ENCODE measurements at regions not wholly inside any gene's neighbourhood (a gene's known extent, or its start where the extent isn't known, plus 50 kb on each side); places are given as distances from the start of the nearest gene placed in this dataset.

GRCh38 chr2:122575076-122575475 lies 819.6 kb downstream of the TSN start:
- no peaks in the 10 kb centered on the region for H3K4me1 Mint-ChIP-seq (ENCODE audit: insufficient read depth, unreplicated experiment)
- BruUV-seq (replicated peaks) = no TSS peak
- H3K27ac Mint-ChIP-seq (ENCODE audit: low read depth, unreplicated experiment) = no peak overlapping the region
- CTCF ChIA-PET = interaction anchor here (0.6 kb wide), 1 partner anchor 1562 kb away, joined by 3 read pairs; no protein-coding TSS in a partner anchor
- POLR2A ChIA-PET = no interaction called here
- intact Hi-C loops (cut with micrococcal nuclease) = no loop called here
- H3K36me3 Mint-ChIP-seq (ENCODE audit: insufficient read depth, unreplicated experiment) = no peaks in the 10 kb centered on the region
- TF ChIP-seq CTCF (IDR thresholded peaks at IDR 0.05; ENCODE audit: unreplicated experiment) = no peak
- no peaks in the 10 kb centered on the region for H3K9me3 Mint-ChIP-seq (ENCODE audit: unreplicated experiment)
- no peak for DNase-seq (ENCODE audit: unreplicated experiment)
- H3K4me3 Mint-ChIP-seq (ENCODE audit: unreplicated experiment) = no peak overlapping the region
- H3K27me3 Mint-ChIP-seq (ENCODE audit: insufficient read depth, unreplicated experiment) = no peaks in the 10 kb centered on the region

GRCh38 chr2:122583159-122583917 lies 827.9 kb downstream of the TSN start:
- ChIA-PET CTCF (interaction anchor here (0.7 kb wide), 1 partner anchor 375 kb away, joined by 3 read pairs; no protein-coding TSS in a partner anchor), POLR2A (no interaction called here)
- Mint-ChIP-seq H3K27ac (ENCODE audit: low read depth, unreplicated experiment) (no peak overlapping the region), H3K9me3 (ENCODE audit: unreplicated experiment) (peaks cover 31% of the 10 kb centered on the region), H3K36me3 (ENCODE audit: insufficient read depth, unreplicated experiment) (no peaks in the 10 kb centered on the region), H3K27me3 (ENCODE audit: insufficient read depth, unreplicated experiment) (no peaks in the 10 kb centered on the region), H3K4me3 (ENCODE audit: unreplicated experiment) (no peak overlapping the region), H3K4me1 (ENCODE audit: insufficient read depth, unreplicated experiment) (no peaks in the 10 kb centered on the region)
- TF ChIP-seq CTCF (IDR thresholded peaks at IDR 0.05; ENCODE audit: unreplicated experiment) = no peak
- no TSS peak for BruUV-seq (replicated peaks)
- no peak for DNase-seq (ENCODE audit: unreplicated experiment)
- intact Hi-C loops (cut with micrococcal nuclease) = no loop called here

GRCh38 chr2:122590524-122590923 lies 835.1 kb downstream of the TSN start:
- BruUV-seq (replicated peaks) = no TSS peak
- peaks cover 9% of the 10 kb centered on the region for H3K4me1 Mint-ChIP-seq (ENCODE audit: insufficient read depth, unreplicated experiment)
- H3K27me3 Mint-ChIP-seq (ENCODE audit: insufficient read depth, unreplicated experiment) = no peaks in the 10 kb centered on the region
- DNase-seq (ENCODE audit: unreplicated experiment) = no peak
- ChIA-PET POLR2A (no interaction called here), CTCF (no interaction called here)
- peaks cover 20% of the 10 kb centered on the region for H3K9me3 Mint-ChIP-seq (ENCODE audit: unreplicated experiment)
- TF ChIP-seq CTCF (IDR thresholded peaks at IDR 0.05; ENCODE audit: unreplicated experiment) = no peak
- no peak overlapping the region for H3K27ac Mint-ChIP-seq (ENCODE audit: low read depth, unreplicated experiment)
- intact Hi-C loops (cut with micrococcal nuclease) = no loop called here
- H3K4me3 Mint-ChIP-seq (ENCODE audit: unreplicated experiment) = no peak overlapping the region
- no peaks in the 10 kb centered on the region for H3K36me3 Mint-ChIP-seq (ENCODE audit: insufficient read depth, unreplicated experiment)

- Mint-ChIP-seq H3K9me3 (ENCODE audit: unreplicated experiment) (peaks cover 7% of the 10 kb centered on the region), H3K36me3 (ENCODE audit: insufficient read depth, unreplicated experiment) (no peaks in the 10 kb centered on the region), H3K27ac (ENCODE audit: low read depth, unreplicated experiment) (no peak overlapping the region), H3K4me1 (ENCODE audit: insufficient read depth, unreplicated experiment) (peaks cover under 1% of the 10 kb centered on the region), H3K27me3 (ENCODE audit: insufficient read depth, unreplicated experiment) (no peaks in the 10 kb centered on the region), H3K4me3 (ENCODE audit: unreplicated experiment) (no peak overlapping the region)
- no peak for TF ChIP-seq CTCF (IDR thresholded peaks at IDR 0.05; ENCODE audit: unreplicated experiment)
- no peak for DNase-seq (ENCODE audit: unreplicated experiment)
- intact Hi-C loops (cut with micrococcal nuclease) = no loop called here
- ChIA-PET CTCF (no interaction called here), POLR2A (no interaction called here)
- no TSS peak for BruUV-seq (replicated peaks)
These were observed 839.6 kb downstream of the TSN start for GRCh38 chr2:122595065-122595464.
